ENCODE measurements at regions not wholly inside any gene's neighbourhood (a gene's known extent, or its start where the extent isn't known, plus 50 kb on each side); places are given as distances from the start of the nearest gene placed in this dataset.

DNA sequence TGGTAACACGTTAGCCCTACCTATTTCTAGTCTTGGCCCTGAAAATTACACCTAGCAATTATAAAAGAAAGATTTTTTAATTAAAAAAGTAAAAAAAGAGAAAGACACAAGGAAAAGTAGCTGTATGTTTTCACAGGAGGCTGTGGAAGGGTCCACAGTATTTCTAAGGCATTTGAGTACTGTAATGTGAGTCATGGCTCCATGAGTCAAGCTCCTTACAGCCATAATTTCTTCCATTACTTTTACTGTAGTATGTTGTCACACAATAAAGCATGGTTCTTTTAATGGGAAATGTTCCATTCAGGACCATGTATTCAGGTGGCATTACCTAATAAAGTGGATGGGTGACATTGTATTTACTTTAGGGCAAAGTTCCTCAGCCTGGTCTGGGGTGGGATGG, 113.4 kb downstream of the GPR37 start:
- Histone ChIP-seq H3K79me2 (ENCODE audit: control insufficient read depth in 1 of 2, insufficient read depth in 2 of 2, low read length in 2 of 2) (no peaks in the 10 kb centered on the region), H3K9me3 (ENCODE audit: insufficient read depth in 2 of 2, low read depth in 1 of 2, low read length in 1 of 2) (no peaks in the 10 kb centered on the region), H4K5ac (ENCODE audit: insufficient read length, low read depth, low read length) (no peak overlapping the region), H3K36me3 (ENCODE audit: control insufficient read depth in 2 of 4, insufficient read depth in 4 of 4, low read length in 3 of 4) (no peaks in the 10 kb centered on the region), H2AK5ac (ENCODE audit: low read depth, low read length) (no peak overlapping the region), H4K8ac (ENCODE audit: extremely low read depth, insufficient read depth, low read length) (no peak overlapping the region), H3K79me1 (ENCODE audit: low read depth, low read length) (no peaks in the 10 kb centered on the region), H2BK20ac (ENCODE audit: low read length) (no peak overlapping the region), H3K4me2 (ENCODE audit: insufficient read depth in 1 of 2, low read depth in 2 of 2, low read length in 2 of 2) (no peak overlapping the region), H2BK15ac (ENCODE audit: low read length) (no peak overlapping the region), H2AFZ (ENCODE audit: low read length) (no peak overlapping the region), H3K14ac (ENCODE audit: insufficient read length) (no peak overlapping the region), H4K20me1 (replicated peaks in 1 of 2; ENCODE audit: control insufficient read depth in 1 of 2, insufficient read depth in 2 of 2, low read length in 2 of 2) (no peaks in the 10 kb centered on the region), H3K23me2 (ENCODE audit: low read depth, low read length) (no peaks in the 10 kb centered on the region), H3K18ac (ENCODE audit: extremely low read depth, low read length) (no peak overlapping the region), H3K4ac (replicated peaks; ENCODE audit: insufficient read length, low read depth, low read length) (no peak overlapping the region), H3K27ac (ENCODE audit: low read depth, low read length) (no peak overlapping the region), H3K4me1 (replicated peaks in 1 of 4; ENCODE audit: control insufficient read depth in 3 of 4, insufficient read depth in 4 of 4, low read length in 3 of 4) (no peaks in the 10 kb centered on the region), H4K91ac (replicated peaks; ENCODE audit: insufficient read length, low read length) (no peak overlapping the region), H3K9ac (replicated peaks in 1 of 4; ENCODE audit: extremely low read depth in 1 of 4, low read depth in 3 of 4, low read length in 3 of 4) (no peak overlapping the region), H3K27me3 (replicated peaks in 1 of 4; ENCODE audit: control insufficient read depth in 3 of 4, extremely low read depth in 1 of 4, insufficient read depth in 3 of 4, low read length in 3 of 4) (no peaks in the 10 kb centered on the region), H2BK12ac (ENCODE audit: low read depth, low read length) (no peak overlapping the region), H3K4me3 (ENCODE audit: extremely low read depth in 1 of 4, insufficient read depth in 2 of 4, low read depth in 3 of 4, low read length in 4 of 4) (no peak overlapping the region), H3K23ac (ENCODE audit: insufficient read length) (no peak overlapping the region), H2BK120ac (replicated peaks; ENCODE audit: low read depth, low read length) (no peak overlapping the region), H3K56ac (replicated peaks; ENCODE audit: insufficient read length, low read depth, low read length) (no peak overlapping the region), H2BK5ac (ENCODE audit: low read depth, low read length) (no peak overlapping the region)
- TF ChIP-seq, protein P1, sequence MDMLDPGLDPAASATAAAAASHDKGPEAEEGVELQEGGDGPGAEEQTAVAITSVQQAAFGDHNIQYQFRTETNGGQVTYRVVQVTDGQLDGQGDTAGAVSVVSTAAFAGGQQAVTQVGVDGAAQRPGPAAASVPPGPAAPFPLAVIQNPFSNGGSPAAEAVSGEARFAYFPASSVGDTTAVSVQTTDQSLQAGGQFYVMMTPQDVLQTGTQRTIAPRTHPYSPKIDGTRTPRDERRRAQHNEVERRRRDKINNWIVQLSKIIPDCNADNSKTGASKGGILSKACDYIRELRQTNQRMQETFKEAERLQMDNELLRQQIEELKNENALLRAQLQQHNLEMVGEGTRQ (IDR thresholded peaks at IDR 0.05; ENCODE audit: low read length), result no peak
- no peak for TF ChIP-seq NANOG (IDR thresholded peaks at IDR 0.05; ENCODE audit: insufficient read depth, low read depth, low read length, poor library complexity, severe bottlenecking)
- TF ChIP-seq SAP30 (IDR thresholded peaks at IDR 0.05; ENCODE audit: insufficient read depth, insufficient replicate concordance, low read length), result no peak
- TF ChIP-seq RNF2 (IDR thresholded peaks at IDR 0.05; ENCODE audit: borderline replicate concordance, low read depth, low read length, missing control alignments, poor library complexity, severe bottlenecking), result no peak
- TF ChIP-seq GABPA (IDR thresholded peaks at IDR 0.05; ENCODE audit: borderline replicate concordance, insufficient read depth, low read length), result no peak
- TF ChIP-seq JUN (IDR thresholded peaks at IDR 0.05; ENCODE audit: low read depth, low read length), result no peak
- TF ChIP-seq FOSL1 (IDR thresholded peaks at IDR 0.05; ENCODE audit: insufficient read depth, low read depth, low read length), result no peak
- no peak for TF ChIP-seq SIX5 (IDR thresholded peaks at IDR 0.05; ENCODE audit: low read depth, low read length)
- no peak for TF ChIP-seq CBX5 (IDR thresholded peaks at IDR 0.05; ENCODE audit: low read depth, low read length)
- TF ChIP-seq EGR1 (IDR thresholded peaks at IDR 0.05; ENCODE audit: borderline replicate concordance, low read depth, low read length), result no peak
- TF ChIP-seq RAD21 (IDR thresholded peaks at IDR 0.05 in 1 of 2, conservative IDR thresholded peaks at IDR 0.05 in 1 of 2; ENCODE audit: low read depth in 2 of 2, low read length in 2 of 2), result no peak
- no peak for TF ChIP-seq CHD1 (IDR thresholded peaks at IDR 0.05; ENCODE audit: low read depth, low read length)
- TF ChIP-seq CHD2 (IDR thresholded peaks at IDR 0.05; ENCODE audit: low read length), result no peak
- DNase-seq (ENCODE audit: low read depth in 1 of 2, low spot score in 2 of 2) (no peak), FAIRE-seq (no peak)
- 93% methylated on average over 1 of the region's 1 CpG; no CpG with 5 or more reads in 1 of the 2 experiments for WGBS, 2 experiments (ENCODE audit: extremely low coverage in 1 of 2, insufficient coverage in 1 of 2, insufficient read length in 1 of 2, insufficient replicate concordance in 2 of 2, low coverage in 1 of 2, low lambda C conversion rate in 2 of 2, missing lambda C conversion rate in 1 of 2)
- POLR2A ChIA-PET (ENCODE audit: partially characterized antibody), result interaction anchor here (0.7 kb wide), 1 partner anchor 20 kb away, joined by 4 read pairs; no protein-coding TSS in a partner anchor
- CTCF ChIA-PET (ENCODE audit: partially characterized antibody), result no interaction called here
